BJ (cell line): ENCODE measurements at regions not wholly inside any gene's neighbourhood (a gene's known extent, or its start where the extent isn't known, plus 50 kb on each side); places are given as distances from the start of the nearest gene placed in this dataset.

Source experiments
- CTCF ChIA-PET: fragments of 350-600 bp; formaldehyde crosslinking; extraction: SDS; loops from one replicate; lab custom pipeline; 2021; ENCODE audit warnings: antibody characterized with exemption, inconsistent platforms; lab: Yijun Ruan, JAX
- POLR2A ChIA-PET: fragments of 300-600 bp; sonication (Branson Sonifier 250); formaldehyde crosslinking; extraction: SDS; loops from one replicate; lab custom pipeline; 2021; ENCODE audit warnings: antibody characterized with exemption; lab: Charles Lee
- DNase-seq: peaks from one replicate; pipeline ENCODE4 v3.0.0-alpha.2; 2011; ENCODE audit warnings: low read depth
- H3K27me3 ChIP-seq: 2 replicates; pipeline ENCODE4 v1.6.0; 2011; ENCODE audit warnings: low read length; ENCODE audit not compliant: control insufficient read depth, insufficient read depth
- H3K36me3 ChIP-seq: 2 replicates; pipeline ENCODE4 v1.5.1; 2011; ENCODE audit warnings: low read length; ENCODE audit not compliant: control insufficient read depth, insufficient read depth
- H3K4me3 ChIP-seq: 2 replicates; pipeline ENCODE4 v1.5.1; 2011; ENCODE audit warnings: low read depth, mild to moderate bottlenecking, control low read depth, low read length
- TF ChIP-seq, protein P1 (sequence below): IDR thresholded peaks from 2 replicates; pipeline ENCODE4 v1.5.1; 2011; ENCODE audit warnings: low read depth, mild to moderate bottlenecking, control low read depth, inconsistent platforms, low read length, moderate library complexity; ENCODE audit not compliant: insufficient read depth

GRCh38 chr4:185885075-185885474, 73.1 kb upstream of the SORBS2 start:
- Histone ChIP-seq H3K36me3 (no peaks in the 10 kb centered on the region), H3K27me3 (no peaks in the 10 kb centered on the region), H3K4me3 (no peak overlapping the region)
- TF ChIP-seq, protein P1, sequence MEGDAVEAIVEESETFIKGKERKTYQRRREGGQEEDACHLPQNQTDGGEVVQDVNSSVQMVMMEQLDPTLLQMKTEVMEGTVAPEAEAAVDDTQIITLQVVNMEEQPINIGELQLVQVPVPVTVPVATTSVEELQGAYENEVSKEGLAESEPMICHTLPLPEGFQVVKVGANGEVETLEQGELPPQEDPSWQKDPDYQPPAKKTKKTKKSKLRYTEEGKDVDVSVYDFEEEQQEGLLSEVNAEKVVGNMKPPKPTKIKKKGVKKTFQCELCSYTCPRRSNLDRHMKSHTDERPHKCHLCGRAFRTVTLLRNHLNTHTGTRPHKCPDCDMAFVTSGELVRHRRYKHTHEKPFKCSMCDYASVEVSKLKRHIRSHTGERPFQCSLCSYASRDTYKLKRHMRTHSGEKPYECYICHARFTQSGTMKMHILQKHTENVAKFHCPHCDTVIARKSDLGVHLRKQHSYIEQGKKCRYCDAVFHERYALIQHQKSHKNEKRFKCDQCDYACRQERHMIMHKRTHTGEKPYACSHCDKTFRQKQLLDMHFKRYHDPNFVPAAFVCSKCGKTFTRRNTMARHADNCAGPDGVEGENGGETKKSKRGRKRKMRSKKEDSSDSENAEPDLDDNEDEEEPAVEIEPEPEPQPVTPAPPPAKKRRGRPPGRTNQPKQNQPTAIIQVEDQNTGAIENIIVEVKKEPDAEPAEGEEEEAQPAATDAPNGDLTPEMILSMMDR, result no peak
- no peak for DNase-seq
- ChIA-PET CTCF (interaction anchor here (1.4 kb wide), 1 partner anchor 154 kb away, joined by 5 read pairs; no protein-coding TSS in a partner anchor), POLR2A (no interaction called here)

DNA sequence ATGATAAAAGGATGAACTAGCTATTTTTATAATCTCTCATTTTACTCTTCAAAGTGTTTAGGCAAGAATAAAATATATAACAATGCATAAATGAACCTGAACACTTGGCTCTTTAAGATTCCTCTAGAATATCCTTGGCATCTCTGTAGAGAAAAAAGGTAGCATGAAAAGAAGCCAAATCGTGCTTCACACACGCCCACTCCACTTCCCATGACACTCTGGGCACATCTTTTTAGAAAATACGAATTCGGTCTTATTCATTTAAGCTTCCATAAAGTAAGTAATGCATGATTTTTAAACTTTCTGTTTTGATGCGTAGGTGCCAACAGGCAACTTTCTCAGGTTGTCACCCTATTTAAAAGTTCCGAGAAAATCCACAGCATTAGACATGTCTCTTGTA, 73.6 kb upstream of the SORBS2 start:
- TF ChIP-seq, protein P1, result no peak
- Histone ChIP-seq H3K36me3 (no peaks in the 10 kb centered on the region), H3K4me3 (no peak overlapping the region), H3K27me3 (no peaks in the 10 kb centered on the region)
- ChIA-PET POLR2A (no interaction called here), CTCF (interaction anchor here (1.4 kb wide), 1 partner anchor 153 kb away, joined by 5 read pairs; no protein-coding TSS in a partner anchor)
- no peak for DNase-seq

DNA sequence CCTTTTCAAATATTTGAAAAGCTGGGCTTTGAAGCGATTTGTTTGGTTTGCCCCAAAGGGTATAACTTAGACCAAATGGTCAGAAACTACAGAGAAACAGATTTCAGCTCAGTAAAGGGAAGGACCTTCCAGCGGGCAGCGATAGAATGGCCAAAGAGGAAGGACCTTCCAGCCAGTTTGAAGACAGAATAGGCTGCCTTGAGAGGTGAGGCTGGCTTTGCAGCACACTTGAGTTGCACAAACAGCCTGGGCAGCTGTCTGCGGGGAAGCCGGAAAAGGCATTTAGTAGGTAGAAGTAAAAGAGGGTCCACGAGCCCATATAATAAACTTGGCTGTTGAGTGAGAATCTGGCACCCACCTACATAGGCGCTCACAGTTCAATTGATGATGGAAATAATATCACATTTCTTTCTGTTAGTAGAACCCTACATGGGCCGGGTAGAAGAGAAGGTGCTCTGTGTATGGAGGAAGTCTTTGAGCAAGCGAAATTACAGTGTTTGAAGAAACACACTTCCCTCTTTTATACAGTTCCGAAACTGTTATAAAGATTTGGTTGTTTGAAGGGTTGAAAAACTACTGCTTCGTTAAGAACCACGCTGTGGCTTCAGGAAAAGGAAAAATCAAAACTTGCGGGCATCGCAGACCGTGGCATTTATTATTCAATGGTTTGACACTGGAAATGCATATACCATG, 75.0 kb upstream of the SORBS2 start:
- DNase-seq, result no peak
- ChIA-PET POLR2A (no interaction called here), CTCF (no interaction called here)
- Histone ChIP-seq H3K4me3 (no peak overlapping the region), H3K36me3 (no peaks in the 10 kb centered on the region), H3K27me3 (no peaks in the 10 kb centered on the region)
- TF ChIP-seq, protein P1, result no peak

- CTCF ChIA-PET, result no interaction called here
- Histone ChIP-seq H3K4me3 (no peak overlapping the region), H3K36me3 (no peaks in the 10 kb centered on the region), H3K27me3 (no peaks in the 10 kb centered on the region)
- POLR2A ChIA-PET, result no interaction called here
- DNase-seq, result no peak
- TF ChIP-seq, protein P1, result no peak
These were observed 76.7 kb upstream of the SORBS2 start for GRCh38 chr4:185888676-185889075.

GRCh38 chr4:185889585-185889984, 77.6 kb upstream of the SORBS2 start:
- H3K4me3 ChIP-seq, result no peak overlapping the region
- ChIA-PET POLR2A (no interaction called here), CTCF (no interaction called here)
- H3K27me3 ChIP-seq, result no peaks in the 10 kb centered on the region
- DNase-seq, result no peak
- TF ChIP-seq, protein P1, result no peak
- H3K36me3 ChIP-seq, result no peaks in the 10 kb centered on the region
